Thyroid gland (tissue), 4 donors: ENCODE measurements at regions not wholly inside any gene's neighbourhood (a gene's known extent, or its start where the extent isn't known, plus 50 kb on each side); places are given as distances from the start of the nearest gene placed in this dataset.

Experiments used
- POLR2A ChIP-seq, 2 donors: fragments of 450-650 bp; IDR thresholded peaks; one replicate each; pipeline ENCODE4 v1.6.1; 2017; ENCODE audit warnings: antibody characterized with exemption in 2 of 2, mild to moderate bottlenecking in 2 of 2, moderate library complexity in 1 of 2
- TF ChIP-seq, protein P1 (sequence below), 6 experiments: fragments of 200-600 bp in 3 of 6; fragments of 450-650 bp in 3 of 6; sonication (generic) in 3 of 6; IDR thresholded peaks; one replicate each; pipeline ENCODE4 v1.5.1; 2016 to 2019; ENCODE audit warnings: antibody characterized with exemption in 6 of 6, mild to moderate bottlenecking in 2 of 6, inconsistent platforms in 1 of 6, moderate library complexity in 1 of 6

DNA sequence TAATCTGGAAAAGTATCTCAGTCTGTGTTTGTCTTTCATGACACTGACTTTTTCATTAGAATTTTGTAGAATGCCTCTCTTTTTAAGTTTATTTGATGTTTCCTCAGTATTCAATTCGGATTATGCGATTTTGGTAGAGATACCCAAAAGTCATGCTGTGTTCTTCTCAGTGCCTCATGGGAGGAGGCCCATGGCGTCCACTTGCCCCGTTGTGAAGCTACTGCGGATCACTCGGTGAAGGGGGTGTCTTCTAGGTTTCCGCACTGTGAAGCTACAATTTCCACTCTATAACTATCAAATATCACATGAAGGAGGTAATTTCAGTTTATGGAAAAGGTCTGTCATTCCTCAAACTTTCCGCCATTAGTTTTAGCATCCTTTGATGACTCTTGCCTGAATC is 794.0 kb downstream of the TBC1D22A start:
- TF ChIP-seq, protein P1, sequence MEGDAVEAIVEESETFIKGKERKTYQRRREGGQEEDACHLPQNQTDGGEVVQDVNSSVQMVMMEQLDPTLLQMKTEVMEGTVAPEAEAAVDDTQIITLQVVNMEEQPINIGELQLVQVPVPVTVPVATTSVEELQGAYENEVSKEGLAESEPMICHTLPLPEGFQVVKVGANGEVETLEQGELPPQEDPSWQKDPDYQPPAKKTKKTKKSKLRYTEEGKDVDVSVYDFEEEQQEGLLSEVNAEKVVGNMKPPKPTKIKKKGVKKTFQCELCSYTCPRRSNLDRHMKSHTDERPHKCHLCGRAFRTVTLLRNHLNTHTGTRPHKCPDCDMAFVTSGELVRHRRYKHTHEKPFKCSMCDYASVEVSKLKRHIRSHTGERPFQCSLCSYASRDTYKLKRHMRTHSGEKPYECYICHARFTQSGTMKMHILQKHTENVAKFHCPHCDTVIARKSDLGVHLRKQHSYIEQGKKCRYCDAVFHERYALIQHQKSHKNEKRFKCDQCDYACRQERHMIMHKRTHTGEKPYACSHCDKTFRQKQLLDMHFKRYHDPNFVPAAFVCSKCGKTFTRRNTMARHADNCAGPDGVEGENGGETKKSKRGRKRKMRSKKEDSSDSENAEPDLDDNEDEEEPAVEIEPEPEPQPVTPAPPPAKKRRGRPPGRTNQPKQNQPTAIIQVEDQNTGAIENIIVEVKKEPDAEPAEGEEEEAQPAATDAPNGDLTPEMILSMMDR (IDR thresholded peaks at IDR 0.05): no peak
- no peak for TF ChIP-seq POLR2A (IDR thresholded peaks at IDR 0.05)
